HEK293T (cell line): ENCODE measurements at regions not wholly inside any gene's neighbourhood (a gene's known extent, or its start where the extent isn't known, plus 50 kb on each side); places are given as distances from the start of the nearest gene placed in this dataset.

ENCODE experiments used
- ELF4 ChIP-seq: fragments of 450-650 bp; IDR thresholded peaks from 2 replicates; pipeline ENCODE4 v1.6.1; 2017; ENCODE audit warnings: antibody characterized with exemption
- FOXM1 ChIP-seq: fragments of 450-650 bp; IDR thresholded peaks from 2 replicates; pipeline ENCODE4 v1.6.1; 2017; ENCODE audit warnings: mild to moderate bottlenecking, borderline replicate concordance
- SP1 ChIP-seq: fragments of 450-650 bp; IDR thresholded peaks from 2 replicates; pipeline ENCODE4 v1.6.1; 2017
- SUZ12 ChIP-seq: fragments of 450-650 bp; IDR thresholded peaks from 2 replicates; pipeline ENCODE4 v1.6.1; 2016; ENCODE audit warnings: mild to moderate bottlenecking

- TF ChIP-seq SP1 = no peak
- TF ChIP-seq SUZ12 = no peak
- no peak for TF ChIP-seq FOXM1
- no peak for TF ChIP-seq ELF4
These were observed 430.6 kb downstream of the ZNF608 start for GRCh38 chr5:124315741-124316415.
